CMK (cell line): ENCODE measurements at regions not wholly inside any gene's neighbourhood (a gene's known extent, or its start where the extent isn't known, plus 50 kb on each side); places are given as distances from the start of the nearest gene placed in this dataset.
A peak's percentile ranks its signal among the peaks of the same experiment; 100 is the strongest.
"Not testable (repeated sequence)": the region's sequence is repeated elsewhere in the genome, so short reads cannot be mapped to it uniquely, and the experiment has no call there.

Source experiments
- DNase-seq: peaks from one replicate; pipeline ENCODE4 v3.0.0-alpha.2; 2010; ENCODE audit warnings: low read depth

DNA sequence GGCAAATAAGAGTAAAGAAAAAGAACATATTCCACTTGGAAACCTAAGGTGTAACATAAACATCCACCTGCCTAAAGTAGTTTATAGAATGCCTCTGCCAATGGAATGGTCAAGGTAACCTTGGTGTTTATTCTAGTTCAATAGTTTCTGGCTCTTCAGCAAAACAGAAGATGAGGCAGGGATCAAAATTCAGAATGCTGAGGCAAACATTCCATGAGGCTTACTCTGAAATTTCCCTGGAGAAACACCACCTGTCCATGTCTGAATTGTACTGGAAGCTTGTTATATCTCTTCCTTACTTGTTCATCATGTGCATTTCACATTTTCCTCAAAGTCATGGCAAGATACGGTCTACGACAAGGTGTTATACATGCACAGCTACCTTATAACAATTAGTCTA lies 1862.4 kb upstream of the ACO1 start:
- DNase-seq, result no peak

- DNase-seq, result no peak
Measured at GRCh38 chr9:30522486-30522885, 1862.0 kb upstream of the ACO1 start.

DNA sequence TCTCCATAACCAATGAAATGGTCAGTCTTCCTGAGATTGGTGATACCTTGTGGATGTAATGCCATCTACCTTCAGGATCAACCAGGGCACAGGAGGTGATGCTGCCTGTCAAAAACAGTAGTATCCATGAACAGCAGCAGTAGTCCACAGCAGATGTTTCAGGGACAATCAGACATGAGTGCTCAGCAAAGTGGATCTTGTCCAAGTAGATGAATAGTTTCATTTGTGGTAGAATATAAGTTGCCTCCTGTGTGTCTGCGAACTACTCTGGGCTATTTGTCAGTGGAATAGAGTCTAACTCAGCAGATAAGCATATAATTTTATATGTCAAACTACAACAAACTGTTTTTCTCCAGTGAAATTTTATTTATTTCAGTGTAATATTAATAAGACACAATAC lies 1860.1 kb upstream of the ACO1 start:
- DNase-seq, result no peak

DNA sequence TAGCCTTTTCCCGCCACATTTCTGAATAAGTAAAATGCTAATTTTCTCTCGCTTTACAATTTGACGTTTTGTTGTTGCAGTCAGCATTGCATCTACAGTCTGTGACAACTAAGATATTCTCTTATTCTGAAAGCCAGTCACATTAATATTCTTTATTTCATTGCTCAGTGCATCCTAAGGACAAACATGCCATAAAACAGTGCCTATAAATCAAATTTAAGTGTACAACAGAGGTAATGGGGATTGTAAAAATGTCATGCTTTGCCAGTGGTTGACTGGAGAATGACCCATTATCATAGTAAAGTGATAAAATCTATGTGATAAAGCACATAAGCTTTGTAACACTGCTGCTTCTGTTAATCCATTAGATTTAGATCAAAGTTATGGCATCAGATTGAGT lies 1850.0 kb upstream of the ACO1 start:
- DNase-seq, result no peak

- no peak for DNase-seq
Measured at GRCh38 chr9:30534896-30535295, 1849.5 kb upstream of the ACO1 start.

GRCh38 chr9:30536494-30536893 lies 1847.9 kb upstream of the ACO1 start:
- DNase-seq, result no peak

DNA sequence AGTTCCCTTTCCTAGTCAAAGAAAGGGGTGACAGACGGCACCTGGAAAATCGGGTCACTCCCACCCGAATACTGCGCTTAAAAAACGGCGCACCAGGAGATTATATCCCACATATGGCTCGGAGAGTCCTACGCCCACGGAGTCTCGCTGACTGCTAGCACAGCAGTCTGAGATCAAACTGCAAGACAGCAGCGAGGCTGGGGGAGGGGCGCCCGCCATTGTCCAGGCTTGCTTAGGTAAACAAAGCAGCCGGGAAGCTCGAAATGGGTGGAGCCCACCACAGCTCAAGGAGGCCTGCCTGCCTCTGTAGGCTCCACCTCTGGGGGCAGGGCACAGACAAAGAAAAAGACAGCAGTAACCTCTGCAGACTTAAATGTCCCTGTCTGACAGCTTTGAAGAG lies 1844.7 kb upstream of the ACO1 start:
- DNase-seq, result not testable (repeated sequence)

GRCh38 chr9:30574355-30575151 lies 1809.9 kb upstream of the ACO1 start:
- DNase-seq, result no peak

DNA sequence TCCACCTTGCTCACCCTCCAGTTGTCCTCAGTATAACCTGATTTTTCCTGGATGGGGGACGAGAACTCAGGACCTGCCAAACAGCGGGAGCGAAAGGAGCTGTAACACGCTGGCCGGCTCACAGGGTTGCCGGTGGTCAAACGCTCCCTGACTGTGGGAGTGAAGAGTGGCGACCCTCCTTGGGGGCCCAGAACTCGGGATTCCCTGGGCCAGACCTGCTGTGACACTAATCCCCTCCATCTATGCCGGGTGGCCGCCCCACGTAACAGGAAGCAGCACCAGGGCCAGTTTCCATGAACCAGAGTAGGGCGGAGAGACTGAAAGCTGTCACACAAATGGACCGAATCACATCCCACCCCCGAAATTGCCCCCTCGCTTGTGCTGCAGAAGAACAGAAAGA lies 1809.2 kb upstream of the ACO1 start:
- DNase-seq, result no peak

- no peak for DNase-seq
Measured at GRCh38 chr9:30575691-30576090, 1808.8 kb upstream of the ACO1 start.

DNA sequence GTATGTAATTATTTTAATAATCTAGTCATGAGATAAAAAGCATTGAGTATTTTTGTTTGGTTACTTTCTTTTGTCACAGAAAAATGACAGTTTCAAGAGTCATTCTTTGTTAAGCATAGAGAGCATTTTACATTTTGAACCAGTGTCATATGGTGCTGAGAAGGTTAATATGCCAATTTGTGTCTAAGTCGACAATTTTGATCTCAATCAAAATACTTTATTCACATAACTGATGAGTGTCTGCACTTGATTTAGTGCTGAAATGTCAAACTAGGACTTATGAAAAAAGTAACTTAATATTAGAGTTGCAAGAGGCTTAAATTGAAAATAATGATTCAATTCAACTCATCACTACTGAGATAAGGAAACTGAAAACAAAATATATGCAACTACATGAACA lies 1804.6 kb upstream of the ACO1 start:
- no peak for DNase-seq

- no peak for DNase-seq
Measured at GRCh38 chr9:30582240-30582639, 1802.2 kb upstream of the ACO1 start.

- peak; percentile 18 for DNase-seq
Measured at GRCh38 chr9:30584559-30584958, 1799.9 kb upstream of the ACO1 start.

GRCh38 chr9:30591461-30591860 lies 1793.0 kb upstream of the ACO1 start:
- DNase-seq, result no peak

GRCh38 chr9:30597608-30598007 lies 1786.8 kb upstream of the ACO1 start:
- DNase-seq, result no peak

GRCh38 chr9:30605936-30606335 lies 1778.5 kb upstream of the ACO1 start:
- DNase-seq, result no peak

DNA sequence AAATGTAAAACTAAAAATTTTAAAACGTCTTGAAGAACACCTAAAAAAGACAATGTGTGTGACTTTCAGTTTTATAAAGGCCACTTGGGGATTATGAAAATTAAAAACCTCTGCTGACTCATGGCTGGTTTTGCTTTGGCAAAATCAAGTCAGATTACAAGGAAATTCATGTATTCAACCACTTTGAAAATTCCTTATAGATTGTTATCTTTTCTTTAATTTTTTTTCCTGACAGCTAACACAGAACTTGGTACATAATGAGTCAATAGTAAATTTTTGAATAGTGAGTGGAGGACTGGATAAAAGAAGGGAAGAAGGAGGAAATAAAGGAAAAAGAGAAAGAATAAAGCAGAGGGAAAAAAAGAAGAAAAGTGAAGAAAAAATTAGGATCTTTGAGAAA lies 1774.7 kb upstream of the ACO1 start:
- DNase-seq, result no peak

GRCh38 chr9:30616782-30617181 lies 1767.7 kb upstream of the ACO1 start:
- not testable (repeated sequence) for DNase-seq

GRCh38 chr9:30622561-30622960 lies 1761.9 kb upstream of the ACO1 start:
- DNase-seq, result no peak

DNA sequence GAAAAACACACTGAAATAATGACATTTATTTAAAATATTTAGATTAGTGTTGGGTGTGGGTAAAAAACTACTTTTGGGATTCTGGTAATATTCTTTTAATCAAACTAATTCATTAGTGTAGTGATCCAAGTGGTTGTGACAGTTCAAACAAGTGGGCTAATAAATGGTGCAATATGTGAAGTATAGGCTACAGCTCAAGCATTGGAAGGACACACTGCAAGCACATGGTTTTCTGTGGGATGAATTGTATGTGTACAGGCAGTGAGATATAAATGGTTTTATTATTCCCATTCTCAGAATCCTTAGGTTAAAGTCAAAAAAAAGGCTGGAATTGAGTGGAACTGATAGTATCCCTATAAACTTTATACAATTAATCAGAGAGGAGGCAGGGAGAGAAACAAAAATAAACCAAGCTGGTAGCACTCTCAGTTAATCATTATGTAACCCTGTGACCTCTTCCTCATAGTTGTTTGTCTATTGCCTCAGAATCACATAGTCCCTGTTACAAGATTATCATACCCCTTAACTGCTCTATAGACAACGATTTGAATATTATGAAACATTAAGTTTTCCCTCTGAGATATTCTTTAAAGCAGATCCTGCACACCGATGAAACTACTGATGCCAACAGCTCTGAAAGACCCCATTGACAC lies 1755.4 kb upstream of the ACO1 start:
- no peak for DNase-seq

- no peak for DNase-seq
Measured at GRCh38 chr9:30630459-30630858, 1754.0 kb upstream of the ACO1 start.

DNA sequence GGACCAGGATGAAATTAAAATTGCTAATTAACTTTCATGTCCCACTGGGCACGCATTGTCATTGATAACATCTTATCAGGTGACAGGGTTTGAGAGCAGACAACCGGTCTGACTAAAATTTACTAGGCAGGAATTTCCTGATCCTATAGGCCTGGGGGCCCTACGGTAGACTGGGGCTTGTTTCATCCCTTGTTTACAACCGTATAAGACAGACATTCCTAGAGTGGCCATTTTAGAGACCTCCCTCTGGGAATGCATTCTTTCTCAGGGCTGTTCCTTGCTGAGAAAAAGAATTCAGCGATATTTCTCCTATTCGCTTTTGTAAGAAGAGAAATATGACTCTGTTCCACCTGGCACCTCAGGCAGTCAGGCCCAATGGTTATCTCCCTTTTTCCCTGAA lies 1737.8 kb upstream of the ACO1 start:
- peak; percentile 3 for DNase-seq

DNA sequence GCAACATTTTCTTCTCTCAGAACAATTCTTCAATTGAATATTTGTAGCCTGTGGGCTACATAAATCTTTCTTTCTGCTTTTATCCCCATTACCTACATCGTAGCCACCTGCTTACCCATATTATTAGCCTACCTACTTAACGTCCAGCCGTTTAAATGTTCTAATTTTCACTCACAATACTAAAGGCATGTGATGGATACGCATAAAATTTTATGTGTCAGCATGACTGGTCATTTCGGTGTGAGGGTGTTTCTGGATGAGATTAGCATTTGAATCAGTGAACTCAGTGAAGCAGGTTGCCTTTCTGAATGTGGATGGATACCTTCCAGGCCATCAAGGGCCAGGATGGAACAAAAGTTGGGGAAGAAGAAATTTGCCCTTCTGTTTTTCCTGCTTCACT lies 1722.5 kb upstream of the ACO1 start:
- DNase-seq, result no peak
